ENCODE measurements at regions not wholly inside any gene's neighbourhood (a gene's known extent, or its start where the extent isn't known, plus 50 kb on each side); places are given as distances from the start of the nearest gene placed in this dataset.

- Mint-ChIP-seq H3K27me3 (peaks cover under 1% of the 10 kb centered on the region), H3K4me3 (no peak overlapping the region), H3K27ac (no peak overlapping the region), H3K36me3 (peaks cover 1% of the 10 kb centered on the region), H3K4me1 (peaks cover 36% of the 10 kb centered on the region), H3K9me3 (no peaks in the 10 kb centered on the region)
- CTCF ChIA-PET: interaction anchor here (0.6 to 1.3 kb wide), 3 partner anchors 63 to 385 kb away, joined by 3 read pairs; no protein-coding TSS in a partner anchor
- no peak for DNase-seq
Measured at GRCh38 chr5:61273279-61273975, 58.6 kb upstream of the ZSWIM6 start.

DNA sequence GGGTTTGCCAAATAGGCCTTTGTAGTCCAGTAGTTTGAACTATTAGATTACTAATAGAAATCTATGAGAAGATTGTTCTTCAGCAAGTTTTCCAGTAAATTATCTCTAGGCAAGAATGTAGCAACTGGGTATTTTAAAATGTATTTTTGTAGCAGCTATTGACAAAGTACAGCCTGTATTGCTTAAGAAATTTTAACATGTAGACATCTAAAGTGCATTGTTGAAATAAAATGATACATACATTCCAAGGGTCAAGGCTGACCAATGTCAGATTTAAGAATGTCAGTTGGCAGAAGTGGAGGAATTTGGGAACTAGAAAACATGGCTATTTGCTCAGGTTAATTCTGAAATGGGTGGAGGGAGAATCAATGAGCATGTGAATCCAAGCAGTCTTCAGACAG, 57.5 kb upstream of the ZSWIM6 start:
- no peaks in the 10 kb centered on the region for H3K9me3 Mint-ChIP-seq
- CTCF ChIA-PET: interaction anchor here (0.9 kb wide), 1 partner anchor 64 kb away, joined by 3 read pairs; no protein-coding TSS in a partner anchor
- peaks cover 27% of the 10 kb centered on the region for H3K4me1 Mint-ChIP-seq
- no peaks in the 10 kb centered on the region for H3K27me3 Mint-ChIP-seq
- no peak overlapping the region for H3K27ac Mint-ChIP-seq
- H3K36me3 Mint-ChIP-seq: peaks cover 1% of the 10 kb centered on the region
- no peak overlapping the region for H3K4me3 Mint-ChIP-seq
- DNase-seq: no peak

DNA sequence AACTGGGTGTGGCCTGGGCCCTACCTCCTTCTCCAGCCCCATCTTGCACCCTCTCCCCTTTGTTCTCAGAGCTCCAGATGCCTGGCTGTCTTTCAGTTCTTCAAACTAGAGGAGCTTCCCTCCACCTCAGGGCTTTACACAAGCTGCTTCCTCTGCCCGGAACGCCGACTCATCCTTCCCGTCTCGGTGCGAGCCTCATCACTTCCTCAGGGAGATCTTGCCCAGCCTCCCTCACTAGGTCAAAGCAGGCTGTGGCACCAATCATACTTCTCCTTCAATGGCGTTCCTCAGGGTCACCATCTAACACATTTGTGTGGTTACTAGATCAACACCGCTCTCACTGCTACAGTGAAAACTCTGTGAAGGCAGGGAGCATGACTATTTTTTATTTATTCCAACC, 56.2 kb upstream of the ZSWIM6 start:
- CTCF ChIA-PET: no interaction called here
- Mint-ChIP-seq H3K4me1 (peaks cover 23% of the 10 kb centered on the region), H3K27me3 (no peaks in the 10 kb centered on the region), H3K36me3 (peaks cover 1% of the 10 kb centered on the region), H3K4me3 (no peak overlapping the region), H3K9me3 (no peaks in the 10 kb centered on the region), H3K27ac (no peak overlapping the region)
- DNase-seq: no peak

- peaks cover 23% of the 10 kb centered on the region for H3K4me1 Mint-ChIP-seq
- peak overlapping the region; percentile 81 for H3K27ac Mint-ChIP-seq
- CTCF ChIA-PET: interaction anchor here (1.0 to 1.5 kb wide), 2 partner anchors 54 to 380 kb away, joined by 3 to 5 read pairs; partner anchors contain the start of gene ZSWIM6
- peaks cover 1% of the 10 kb centered on the region for H3K36me3 Mint-ChIP-seq
- DNase-seq: peak; percentile 42
- H3K27me3 Mint-ChIP-seq: no peaks in the 10 kb centered on the region
- H3K9me3 Mint-ChIP-seq: no peaks in the 10 kb centered on the region
- H3K4me3 Mint-ChIP-seq: peak overlapping the region; percentile 30
Measured at GRCh38 chr5:61277190-61277589, 54.9 kb upstream of the ZSWIM6 start.

DNA sequence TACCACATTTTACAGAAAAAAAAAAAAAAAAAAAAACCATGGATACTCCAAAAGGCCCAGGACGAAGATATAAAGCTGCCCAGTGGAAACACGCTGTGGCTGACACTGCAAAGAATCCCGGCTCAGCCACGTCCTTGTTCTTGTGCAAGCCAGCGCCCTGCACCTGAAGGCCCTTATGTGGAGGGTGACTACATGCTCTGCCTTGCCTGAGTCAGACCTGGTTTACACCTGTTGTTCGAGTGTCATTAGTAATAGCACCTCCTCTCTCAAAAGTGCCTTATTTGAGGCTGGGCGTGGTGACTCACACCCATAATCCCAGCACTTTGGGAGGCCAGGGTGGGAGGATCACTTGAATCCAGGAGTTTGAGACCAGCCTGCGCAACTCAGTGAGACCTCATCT, 54.3 kb upstream of the ZSWIM6 start:
- Mint-ChIP-seq H3K27me3 (no peaks in the 10 kb centered on the region), H3K36me3 (peaks cover 1% of the 10 kb centered on the region), H3K4me3 (no peak overlapping the region), H3K9me3 (no peaks in the 10 kb centered on the region), H3K4me1 (peaks cover 23% of the 10 kb centered on the region), H3K27ac (peak overlapping the region; percentile 81)
- CTCF ChIA-PET: interaction anchor here (1.0 to 1.5 kb wide), 2 partner anchors 54 to 380 kb away, joined by 3 to 5 read pairs; partner anchors contain the start of gene ZSWIM6
- DNase-seq: no peak

DNA sequence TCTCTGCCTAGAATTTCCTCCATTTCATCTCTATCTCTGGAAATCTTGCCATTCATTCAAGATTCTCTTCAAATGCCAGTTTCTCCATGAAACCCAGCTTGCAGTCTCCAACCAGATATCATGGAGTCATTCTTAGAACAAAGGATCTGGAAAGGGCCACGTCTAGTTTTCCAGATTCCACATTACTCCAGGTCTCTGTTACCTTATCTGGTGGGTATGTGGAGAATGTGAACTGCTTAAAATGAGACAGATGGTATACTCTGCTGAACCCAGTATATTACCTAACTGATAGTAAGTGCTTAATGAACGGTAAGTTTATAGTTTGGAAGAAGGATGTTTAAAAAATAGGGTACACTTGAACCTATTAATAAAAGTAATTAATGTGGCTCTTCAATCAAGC, 52.3 kb upstream of the ZSWIM6 start:
- no peak overlapping the region for H3K27ac Mint-ChIP-seq
- H3K36me3 Mint-ChIP-seq: peaks cover 1% of the 10 kb centered on the region
- no peak for DNase-seq
- CTCF ChIA-PET: no interaction called here
- H3K4me1 Mint-ChIP-seq: peaks cover 23% of the 10 kb centered on the region
- H3K27me3 Mint-ChIP-seq: no peaks in the 10 kb centered on the region
- no peaks in the 10 kb centered on the region for H3K9me3 Mint-ChIP-seq
- H3K4me3 Mint-ChIP-seq: no peak overlapping the region

DNA sequence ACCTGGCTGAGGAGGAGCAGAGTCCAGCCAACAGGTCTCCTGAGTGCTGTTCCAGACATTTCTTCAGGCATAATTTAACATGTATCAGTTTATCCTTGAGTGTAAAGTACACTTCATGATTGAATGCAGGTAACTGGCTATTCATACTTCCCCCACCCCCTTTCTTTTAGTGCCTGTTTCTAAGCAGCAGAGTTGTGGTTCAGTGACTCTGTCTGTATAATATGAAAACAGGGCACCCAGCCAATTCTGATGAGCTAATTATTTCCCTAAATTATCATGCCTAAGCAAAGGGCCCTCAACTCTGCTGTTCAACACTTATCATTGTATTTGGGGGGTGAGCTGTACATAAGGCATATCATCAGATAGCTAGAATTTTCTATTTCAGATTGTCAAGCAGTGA, 51.9 kb upstream of the ZSWIM6 start:
- no peak for DNase-seq
- peaks cover 1% of the 10 kb centered on the region for H3K36me3 Mint-ChIP-seq
- no peaks in the 10 kb centered on the region for H3K9me3 Mint-ChIP-seq
- CTCF ChIA-PET: no interaction called here
- no peak overlapping the region for H3K27ac Mint-ChIP-seq
- peaks cover 23% of the 10 kb centered on the region for H3K4me1 Mint-ChIP-seq
- no peaks in the 10 kb centered on the region for H3K27me3 Mint-ChIP-seq
- no peak overlapping the region for H3K4me3 Mint-ChIP-seq

GRCh38 chr5:61280761-61281427, 51.2 kb upstream of the ZSWIM6 start:
- peaks cover 19% of the 10 kb centered on the region for H3K4me1 Mint-ChIP-seq
- CTCF ChIA-PET: no interaction called here
- H3K4me3 Mint-ChIP-seq: no peak overlapping the region
- peaks cover 1% of the 10 kb centered on the region for H3K36me3 Mint-ChIP-seq
- no peak overlapping the region for H3K27ac Mint-ChIP-seq
- H3K9me3 Mint-ChIP-seq: no peaks in the 10 kb centered on the region
- peak; percentile 46 for DNase-seq
- no peaks in the 10 kb centered on the region for H3K27me3 Mint-ChIP-seq

GRCh38 chr5:61281686-61282085, 50.4 kb upstream of the ZSWIM6 start:
- peaks cover 1% of the 10 kb centered on the region for H3K36me3 Mint-ChIP-seq
- CTCF ChIA-PET: no interaction called here

More at GRCh38 chr5:61281686-61282085, 50.4 kb upstream of the ZSWIM6 start:
- no peaks in the 10 kb centered on the region for H3K27me3 Mint-ChIP-seq
- no peak overlapping the region for H3K27ac Mint-ChIP-seq
- DNase-seq: no peak
- no peaks in the 10 kb centered on the region for H3K9me3 Mint-ChIP-seq
- no peak overlapping the region for H3K4me3 Mint-ChIP-seq
- H3K4me1 Mint-ChIP-seq: peaks cover 15% of the 10 kb centered on the region

All from activated naive CD4-positive, alpha-beta T cell treated with anti-CD3 and anti-CD28 coated beads, Interleukin-2, amount 10 ng/mL, durations not matched to agents 7 days and 5 days (primary cell).